ENCODE measurements at regions not wholly inside any gene's neighbourhood (a gene's known extent, or its start where the extent isn't known, plus 50 kb on each side); places are given as distances from the start of the nearest gene placed in this dataset.

DNA sequence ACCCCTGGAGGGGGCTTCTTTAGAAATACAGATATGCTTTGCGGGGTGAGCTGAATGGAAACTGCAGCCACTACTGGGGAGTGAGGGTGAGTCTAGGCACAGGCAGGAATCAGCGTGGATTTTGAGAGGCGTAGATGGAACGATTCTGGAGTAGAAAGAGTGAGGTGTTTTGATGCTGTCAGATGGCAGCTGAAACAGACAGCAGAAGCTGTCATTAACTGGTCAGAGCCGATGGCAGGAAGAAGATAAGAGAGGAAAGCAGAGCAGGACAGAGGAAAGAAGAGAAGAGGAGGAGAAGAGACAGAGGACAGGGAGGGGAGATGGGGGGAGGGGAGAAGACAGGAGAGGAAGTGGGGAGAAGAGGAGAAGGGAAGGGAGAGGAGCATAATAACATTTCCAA, 138.5 kb downstream of the LRIG2 start:
- no peak overlapping the region for H3K4me3 ChIP-seq (ENCODE audit: low read depth, low read length)
- TF ChIP-seq MAX (IDR thresholded peaks at IDR 0.05; ENCODE audit: low read depth, low read length), result no peak
- TF ChIP-seq CTCF (IDR thresholded peaks at IDR 0.05; ENCODE audit: low read depth, low read length), result no peak
- TF ChIP-seq POLR2A (IDR thresholded peaks at IDR 0.05; ENCODE audit: extremely low read depth, insufficient read length), result no peak
- TF ChIP-seq MYC (IDR thresholded peaks at IDR 0.05; ENCODE audit: low read depth, low read length), result no peak
- no peak for DNase-seq (ENCODE audit: low read depth)

DNA sequence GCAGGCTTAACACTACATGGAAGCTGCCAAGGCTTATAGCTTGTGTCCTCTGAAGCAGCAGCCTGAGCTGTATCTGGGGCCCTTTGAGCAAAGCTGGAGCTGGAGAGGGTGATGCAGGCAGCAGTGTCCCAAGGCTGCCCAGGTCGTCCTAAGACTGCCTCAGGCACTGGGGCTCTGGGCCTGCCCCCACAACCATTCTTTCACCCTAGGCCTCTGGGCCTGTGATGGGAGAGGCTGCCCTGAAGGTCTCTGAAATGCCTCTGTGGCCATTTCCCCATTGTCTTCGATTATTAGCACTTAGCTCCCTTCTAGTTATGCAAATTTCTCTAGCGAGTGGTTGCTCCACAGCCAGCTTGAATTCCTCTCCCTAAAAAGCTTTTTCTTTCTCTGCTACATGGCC, 142.0 kb downstream of the LRIG2 start:
- no peak overlapping the region for H3K4me3 ChIP-seq (ENCODE audit: low read depth, low read length)
- DNase-seq (ENCODE audit: low read depth), result no peak
- TF ChIP-seq MYC (IDR thresholded peaks at IDR 0.05; ENCODE audit: low read depth, low read length), result no peak
- no peak for TF ChIP-seq MAX (IDR thresholded peaks at IDR 0.05; ENCODE audit: low read depth, low read length)
- TF ChIP-seq POLR2A (IDR thresholded peaks at IDR 0.05; ENCODE audit: extremely low read depth, insufficient read length), result no peak
- no peak for TF ChIP-seq CTCF (IDR thresholded peaks at IDR 0.05; ENCODE audit: low read depth, low read length)

- no peak overlapping the region for H3K4me3 ChIP-seq (ENCODE audit: low read depth, low read length)
- TF ChIP-seq CTCF (IDR thresholded peaks at IDR 0.05; ENCODE audit: low read depth, low read length), result no peak
- no peak for TF ChIP-seq MAX (IDR thresholded peaks at IDR 0.05; ENCODE audit: low read depth, low read length)
- no peak for TF ChIP-seq POLR2A (IDR thresholded peaks at IDR 0.05; ENCODE audit: extremely low read depth, insufficient read length)
- TF ChIP-seq MYC (IDR thresholded peaks at IDR 0.05; ENCODE audit: low read depth, low read length), result no peak
- no peak for DNase-seq (ENCODE audit: low read depth)
Measured at GRCh38 chr1:113216664-113217063, 143.7 kb downstream of the LRIG2 start.

- no peak for DNase-seq (ENCODE audit: low read depth)
- no peak overlapping the region for H3K4me3 ChIP-seq (ENCODE audit: low read depth, low read length)
- TF ChIP-seq MYC (IDR thresholded peaks at IDR 0.05; ENCODE audit: low read depth, low read length) (no peak), MAX (IDR thresholded peaks at IDR 0.05; ENCODE audit: low read depth, low read length) (no peak), CTCF (IDR thresholded peaks at IDR 0.05; ENCODE audit: low read depth, low read length) (no peak), POLR2A (IDR thresholded peaks at IDR 0.05; ENCODE audit: extremely low read depth, insufficient read length) (no peak)
Measured at GRCh38 chr1:113217447-113218208, 144.6 kb downstream of the LRIG2 start.

DNA sequence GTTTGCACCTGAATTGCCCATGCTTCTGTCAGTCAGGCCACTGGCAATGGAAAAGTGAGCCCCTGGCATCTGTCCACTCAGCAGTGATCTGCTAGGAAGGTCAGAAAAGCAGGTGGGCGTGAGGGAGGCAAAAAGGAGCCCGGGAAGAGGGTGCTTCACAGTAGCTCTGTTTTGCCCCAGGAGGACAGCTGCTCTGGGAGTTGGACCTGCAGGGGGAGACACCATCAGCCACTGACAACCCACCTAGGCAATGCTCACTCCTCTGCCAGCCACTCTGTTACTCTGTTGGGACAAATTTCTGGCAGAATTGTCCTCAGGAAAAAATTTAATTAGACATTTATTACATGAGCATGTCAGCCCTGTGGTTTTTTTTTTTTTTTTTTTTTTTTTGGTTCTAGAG, 146.4 kb downstream of the LRIG2 start:
- no peak for DNase-seq (ENCODE audit: low read depth)
- no peak overlapping the region for H3K4me3 ChIP-seq (ENCODE audit: low read depth, low read length)
- TF ChIP-seq CTCF (IDR thresholded peaks at IDR 0.05; ENCODE audit: low read depth, low read length), result peak; percentile 24
- TF ChIP-seq POLR2A (IDR thresholded peaks at IDR 0.05; ENCODE audit: extremely low read depth, insufficient read length), result no peak

GRCh38 chr1:113219828-113220227, 146.8 kb downstream of the LRIG2 start:
- H3K4me3 ChIP-seq (ENCODE audit: low read depth, low read length), result no peak overlapping the region
- no peak for TF ChIP-seq MAX (IDR thresholded peaks at IDR 0.05; ENCODE audit: low read depth, low read length)
- TF ChIP-seq MYC (IDR thresholded peaks at IDR 0.05; ENCODE audit: low read depth, low read length), result no peak
- TF ChIP-seq CTCF (IDR thresholded peaks at IDR 0.05; ENCODE audit: low read depth, low read length), result no peak
- no peak for TF ChIP-seq POLR2A (IDR thresholded peaks at IDR 0.05; ENCODE audit: extremely low read depth, insufficient read length)
- no peak for DNase-seq (ENCODE audit: low read depth)

All from NB4 (cell line).